HepG2 (cell line): ENCODE measurements at regions not wholly inside any gene's neighbourhood (a gene's known extent, or its start where the extent isn't known, plus 50 kb on each side); places are given as distances from the start of the nearest gene placed in this dataset.

Experiments used
- ATAC-seq: fragments of 200-7000 bp; cut with Tn5 transposase; 3 replicates; pipeline ENCODE4 v1.9.1; 2020; ENCODE audit warnings: mild to moderate bottlenecking, moderate library complexity
- BruUV-seq: library from RNA; stranded (reverse); fragments of 400-500 nt; replicated peaks from 2 replicates; lab custom pipeline; 2021; lab: Mats Ljungman, UMichigan
- CTCF ChIA-PET: fragments of 300-600 bp; formaldehyde crosslinking; extraction: SDS; loops from one replicate; lab custom pipeline; 2021; ENCODE audit warnings: low total read pairs, inconsistent platforms, low intra/inter-chr PET ratio; lab: Yijun Ruan, JAX
- POLR2A ChIA-PET: fragments of 350-600 bp; sonication (Branson Sonifier 250); formaldehyde crosslinking; loops from one replicate; lab custom pipeline; 2020; ENCODE audit warnings: antibody characterized with exemption, inconsistent platforms; lab: Yijun Ruan, JAX
- DNase-seq: peaks from one replicate; pipeline ENCODE4 v3.0.0-alpha.2; 2015; ENCODE audit warnings: low spot score
- FAIRE-seq: peaks from 3 replicates; lab custom pipeline; 2011; peaks lifted over from hg19 to GRCh38; lab: Jason Lieb, UNC
- H2AFZ ChIP-seq: one replicate; pipeline ENCODE4 v1.6.1; 2011; ENCODE audit warnings: low read length, inconsistent platforms
- H3K27ac ChIP-seq: fragments of 300-600 bp; 3 replicates; pipeline ENCODE4 v1.8.0; 2011; ENCODE audit warnings: mixed run types, mild to moderate bottlenecking, mixed read lengths, low read length, inconsistent platforms; ENCODE audit not compliant: insufficient read depth; ENCODE audit errors: extremely low read length
- H3K27me3 ChIP-seq, 2 experiments: fragments of 200-600 bp in 1 of 2; 2 replicates in 1 of 2; 3 replicates in 1 of 2; pipeline versions ENCODE4 v1.6.0 to v1.8.0; 2011; ENCODE audit warnings: low read length in 2 of 2, mild to moderate bottlenecking in 2 of 2, moderate library complexity in 2 of 2, inconsistent platforms in 1 of 2; ENCODE audit not compliant: insufficient read depth in 2 of 2, control insufficient read depth in 1 of 2
- H3K36me3 ChIP-seq, 2 experiments: fragments of 200-600 bp in 1 of 2; replicated peaks in 1 of 2; 2 replicates in 1 of 2; 3 replicates in 1 of 2; pipeline versions ENCODE4 v1.5.1 to v1.8.0; 2011; ENCODE audit warnings: low read length in 2 of 2, inconsistent platforms in 1 of 2; ENCODE audit not compliant: insufficient read depth in 2 of 2, control insufficient read depth in 1 of 2
- H3K4me1 ChIP-seq: 2 replicates; pipeline ENCODE4 v1.5.1; 2012; ENCODE audit warnings: low read length, inconsistent platforms; ENCODE audit not compliant: insufficient read depth
- H3K4me2 ChIP-seq: 2 replicates; pipeline ENCODE4 v1.6.0; 2011; ENCODE audit warnings: low read depth, low read length, inconsistent platforms
- H3K4me3 ChIP-seq, 3 experiments: fragments of 200-600 bp in 1 of 3; sonication (generic), shearing (Covaris generic) in 1 of 3; replicated peaks in 1 of 3; 2 replicates each; pipeline ENCODE4 v1.5.1; 2011 to 2016; ENCODE audit warnings: low read length in 3 of 3, inconsistent platforms in 2 of 3, low read depth in 2 of 3, mild to moderate bottlenecking in 2 of 3, control low read depth in 1 of 3, mixed read lengths in 1 of 3; ENCODE audit not compliant: insufficient read depth in 1 of 3
- H3K79me2 ChIP-seq: one replicate; pipeline ENCODE4 v1.6.1; 2011; ENCODE audit warnings: low read length, inconsistent platforms; ENCODE audit not compliant: insufficient read depth
- H3K9ac ChIP-seq: 2 replicates; pipeline ENCODE4 v1.6.0; 2011; ENCODE audit warnings: mild to moderate bottlenecking, low read depth, low read length, inconsistent platforms; ENCODE audit not compliant: insufficient read depth
- H3K9me3 ChIP-seq: 2 replicates; pipeline ENCODE4 v1.5.1; 2012; ENCODE audit warnings: mild to moderate bottlenecking, low read length
- H4K20me1 ChIP-seq: 2 replicates; pipeline ENCODE4 v1.6.0; 2011; ENCODE audit warnings: inconsistent platforms, mild to moderate bottlenecking, low read length, moderate library complexity; ENCODE audit not compliant: insufficient read depth
- ARID4A ChIP-seq: sonication (generic); formaldehyde crosslinking; IDR thresholded peaks from 2 replicates; pipeline ENCODE4 v1.5.0; 2020; ENCODE audit warnings: mild to moderate bottlenecking, missing genetic modification reagents, borderline replicate concordance
- E2F2 ChIP-seq: sonication (generic); formaldehyde crosslinking; IDR thresholded peaks from 2 replicates; pipeline ENCODE4 v1.4.0; 2020; ENCODE audit warnings: missing genetic modification reagents, borderline replicate concordance
- FOXK1 ChIP-seq: sonication (generic); formaldehyde crosslinking; IDR thresholded peaks from 2 replicates; pipeline ENCODE4 v1.4.0; 2020; ENCODE audit warnings: low read depth, missing genetic modification reagents, borderline replicate concordance
- MEF2D ChIP-seq: sonication (generic); formaldehyde crosslinking; IDR thresholded peaks from 2 replicates; pipeline ENCODE4 v1.5.1; 2020; ENCODE audit warnings: mild to moderate bottlenecking, missing genetic modification reagents
- TARDBP ChIP-seq: sonication (generic); formaldehyde crosslinking; IDR thresholded peaks from 2 replicates; pipeline ENCODE4 v1.8.0; 2022; ENCODE audit warnings: mild to moderate bottlenecking, missing genetic modification reagents
- TOPORS ChIP-seq: sonication (generic); formaldehyde crosslinking; IDR thresholded peaks from 2 replicates; pipeline ENCODE4 v1.8.0; 2023; ENCODE audit warnings: mild to moderate bottlenecking, missing genetic modification reagents
- ZNF276 ChIP-seq: sonication (generic); formaldehyde crosslinking; IDR thresholded peaks from 2 replicates; pipeline ENCODE4 v1.4.0; 2020; ENCODE audit warnings: mild to moderate bottlenecking, low read depth, missing genetic modification reagents
- ZNF282 ChIP-seq: fragments of 450-650 bp; IDR thresholded peaks from 2 replicates; pipeline ENCODE4 v1.6.1; 2018; ENCODE audit not compliant: partially characterized antibody
- ZNF460 ChIP-seq: sonication (generic); formaldehyde crosslinking; IDR thresholded peaks from 2 replicates; pipeline ENCODE4 v1.5.1; 2020; ENCODE audit warnings: missing genetic modification reagents, mild to moderate bottlenecking, borderline replicate concordance
- WGBS: methylation state at CpG from one replicate; pipeline ENCODE4 v1.1.6; 2017; ENCODE audit warnings: low lambda C conversion rate; 5-methylcytosine and 5-hydroxymethylcytosine counted together
- in situ Hi-C: cut with HindIII; loops from 2 replicates; pipeline ENCODE4 v1.10.0; 2017; ENCODE audit warnings: low pct_unique_long_range_greater_than_20kb; ENCODE audit not compliant: extremely low pct_ligation_motif_present
- intact Hi-C: fragments of 100-400 bp; cut with micrococcal nuclease; formaldehyde crosslinking; loops from one replicate; pipeline ENCODE4 v1.10.0; 2022; ENCODE audit not compliant: unreplicated experiment

GRCh38 chr21:28671549-28672195, 321.0 kb downstream of the LTN1 start:
- H3K9me3 ChIP-seq = peaks cover 21% of the 10 kb centered on the region; the same call in 1 of the 2 replicates
- H4K20me1 ChIP-seq = no peaks in the 10 kb centered on the region
- H3K27ac ChIP-seq = no peak overlapping the region
- ChIA-PET POLR2A (no interaction called here), CTCF (no interaction called here)
- no TSS peak for BruUV-seq
- no peaks in the 10 kb centered on the region for H3K79me2 ChIP-seq
- in situ Hi-C loops = no loop called here
- FAIRE-seq (no peak), DNase-seq (no peak), ATAC-seq (no peak)
- no peak overlapping the region for H2AFZ ChIP-seq
- H3K27me3 ChIP-seq = no peaks in the 10 kb centered on the region
- no peaks in the 10 kb centered on the region for H3K4me1 ChIP-seq
- intact Hi-C loops = no loop called here
- H3K36me3 ChIP-seq = no peaks in the 10 kb centered on the region
- no peak overlapping the region for H3K4me2 ChIP-seq
- H3K9ac ChIP-seq = no peak overlapping the region
- H3K4me3 ChIP-seq = no peak overlapping the region
- WGBS = 7% methylated on average over 7 of the region's 7 CpGs
- TF ChIP-seq ZNF282 = no peak

GRCh38 chr21:28669971-28670653, 322.6 kb downstream of the LTN1 start:
- no peak for ATAC-seq
- Histone ChIP-seq H2AFZ (no peak overlapping the region), H3K4me1 (no peaks in the 10 kb centered on the region), H3K79me2 (no peaks in the 10 kb centered on the region), H3K9me3 (peaks cover 5% of the 10 kb centered on the region; the same call in 1 of the 2 replicates), H3K4me2 (no peak overlapping the region), H3K36me3 (no peaks in the 10 kb centered on the region), H3K4me3 (no peak overlapping the region), H3K27ac (no peak overlapping the region), H3K27me3 (no peaks in the 10 kb centered on the region), H3K9ac (no peak overlapping the region), H4K20me1 (no peaks in the 10 kb centered on the region)
- CTCF ChIA-PET = no interaction called here
- no TSS peak for BruUV-seq
- no peak for FAIRE-seq
- in situ Hi-C loops (no loop called here), intact Hi-C loops (no loop called here)
- 11% methylated on average over 3 of the region's 3 CpGs for WGBS
- POLR2A ChIA-PET = no interaction called here
- no peak for DNase-seq
- TF ChIP-seq MEF2D (CRISPR knock-in tag) = no peak
- TF ChIP-seq ZNF276 = no peak
- no peak for TF ChIP-seq ZNF460
- no peak for TF ChIP-seq ARID4A (CRISPR knock-in tag)
- no peak for TF ChIP-seq E2F2
- TF ChIP-seq FOXK1 (CRISPR knock-in tag) = no peak
- no peak for TF ChIP-seq TARDBP (CRISPR knock-in tag)
- TF ChIP-seq TOPORS = no peak
